ENCODE measurements at regions not wholly inside any gene's neighbourhood (a gene's known extent, or its start where the extent isn't known, plus 50 kb on each side); places are given as distances from the start of the nearest gene placed in this dataset.

- TF ChIP-seq BACH1 (IDR thresholded peaks at IDR 0.05; ENCODE audit: low read length) (no peak), GABPA (IDR thresholded peaks at IDR 0.05; ENCODE audit: borderline replicate concordance, insufficient read depth, low read length) (no peak), TCF12 (IDR thresholded peaks at IDR 0.05; ENCODE audit: low read depth, low read length) (no peak), CBX5 (IDR thresholded peaks at IDR 0.05; ENCODE audit: low read depth, low read length) (no peak)
Measured at GRCh38 chr6:144447472-144447871, 162.3 kb downstream of the UTRN start (continued).

All from H1 (cell line).